ENCODE measurements at regions not wholly inside any gene's neighbourhood (a gene's known extent, or its start where the extent isn't known, plus 50 kb on each side); places are given as distances from the start of the nearest gene placed in this dataset.

GRCh38 chr12:25787701-25788100, 170.8 kb upstream of the RASSF8 start:
- no peak for TF ChIP-seq POLR2AphosphoS5 (IDR thresholded peaks at IDR 0.05)
- TF ChIP-seq POLR2A (IDR thresholded peaks at IDR 0.05; ENCODE audit: low read depth), result no peak
- TF ChIP-seq CTCF (IDR thresholded peaks at IDR 0.05), result no peak
- TF ChIP-seq EP300 (IDR thresholded peaks at IDR 0.05), result no peak

Data from esophagus muscularis mucosa (tissue), 4 donors.